GM19324 (cell line): ENCODE measurements at regions not wholly inside any gene's neighbourhood (a gene's known extent, or its start where the extent isn't known, plus 50 kb on each side); places are given as distances from the start of the nearest gene placed in this dataset.
"Not testable (repeated sequence)": the region's sequence is repeated elsewhere in the genome, so short reads cannot be mapped to it uniquely, and the experiment has no call there.

Experiments used
- ATAC-seq: cut with Tn5 transposase; IDR thresholded peaks from one replicate; pipeline ENCODE4 v1.9.1; 2021; ENCODE audit warnings: mild to moderate bottlenecking, moderate library complexity; ENCODE audit not compliant: unreplicated experiment, low FRiP score

DNA sequence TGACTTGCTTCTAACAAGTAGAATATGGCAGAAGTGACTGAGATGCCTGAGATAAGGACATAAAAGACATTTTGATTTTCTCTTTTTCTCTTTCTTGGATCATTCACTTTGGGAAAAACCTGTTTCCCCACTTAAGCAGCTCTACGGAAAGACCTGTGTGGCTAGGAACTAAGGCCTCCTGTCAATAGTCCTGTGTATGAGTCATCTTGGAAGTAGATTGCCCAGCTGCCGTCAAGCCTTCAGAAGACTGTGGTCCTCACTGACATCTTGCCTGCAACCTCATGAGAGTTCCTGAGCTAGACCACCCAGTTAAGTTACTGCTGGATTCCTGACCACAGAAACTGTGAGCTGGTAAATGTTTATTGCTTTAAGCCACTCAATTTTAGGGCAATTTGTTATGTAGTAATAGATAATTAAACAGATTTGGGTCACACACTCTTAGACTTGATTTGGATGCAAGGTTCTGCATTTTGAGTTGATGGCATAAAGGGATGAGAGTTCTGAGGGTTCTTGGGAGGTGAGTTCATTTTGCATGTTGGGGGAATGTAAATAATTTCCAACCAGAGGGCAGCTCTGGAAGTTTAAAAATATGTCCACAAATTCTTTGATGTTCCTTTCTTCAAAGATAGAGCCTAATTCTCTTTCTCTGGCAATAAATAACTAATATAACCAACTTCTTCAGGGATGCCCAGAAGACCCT, 229.2 kb downstream of the SQOR start:
- ATAC-seq = no peak

DNA sequence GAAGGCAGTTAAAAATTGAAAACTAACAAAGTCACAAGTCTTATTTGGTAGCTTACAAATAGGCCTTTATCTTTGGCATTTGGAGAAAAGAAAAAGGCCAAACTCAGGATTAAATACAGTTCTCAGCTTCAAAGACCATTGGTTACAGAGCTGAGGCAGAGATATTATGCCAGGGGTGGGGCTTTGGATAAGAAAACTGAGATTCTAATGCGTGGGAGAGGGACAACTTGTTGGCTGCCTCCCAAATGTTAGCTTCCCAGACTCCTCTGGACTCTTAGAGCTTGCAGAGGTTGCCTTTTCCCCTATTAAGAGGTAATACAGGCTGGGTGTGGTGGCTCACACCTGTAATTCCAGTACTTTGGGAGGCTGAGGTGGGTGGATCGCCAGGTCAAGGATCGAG, 231.8 kb downstream of the SQOR start:
- ATAC-seq = no peak

DNA sequence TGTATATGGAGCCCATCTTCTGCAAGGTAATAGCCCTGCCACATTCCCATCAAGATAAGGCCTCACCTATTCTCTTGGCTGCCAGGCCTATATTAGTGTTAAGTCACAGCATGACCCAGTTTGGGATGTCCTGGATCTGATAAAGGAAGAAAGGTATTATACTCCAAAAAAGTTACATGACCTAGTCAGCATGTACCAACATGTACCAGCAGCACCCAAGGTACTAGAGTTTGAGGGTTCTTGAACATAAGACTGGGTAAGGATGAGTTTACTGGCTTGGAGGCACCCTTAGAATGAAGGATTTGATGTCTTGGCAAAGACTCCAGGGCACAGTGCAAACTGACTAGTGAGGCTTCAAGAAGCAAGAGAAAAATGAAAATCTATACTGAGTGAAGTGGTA, 232.5 kb downstream of the SQOR start:
- ATAC-seq = no peak

DNA sequence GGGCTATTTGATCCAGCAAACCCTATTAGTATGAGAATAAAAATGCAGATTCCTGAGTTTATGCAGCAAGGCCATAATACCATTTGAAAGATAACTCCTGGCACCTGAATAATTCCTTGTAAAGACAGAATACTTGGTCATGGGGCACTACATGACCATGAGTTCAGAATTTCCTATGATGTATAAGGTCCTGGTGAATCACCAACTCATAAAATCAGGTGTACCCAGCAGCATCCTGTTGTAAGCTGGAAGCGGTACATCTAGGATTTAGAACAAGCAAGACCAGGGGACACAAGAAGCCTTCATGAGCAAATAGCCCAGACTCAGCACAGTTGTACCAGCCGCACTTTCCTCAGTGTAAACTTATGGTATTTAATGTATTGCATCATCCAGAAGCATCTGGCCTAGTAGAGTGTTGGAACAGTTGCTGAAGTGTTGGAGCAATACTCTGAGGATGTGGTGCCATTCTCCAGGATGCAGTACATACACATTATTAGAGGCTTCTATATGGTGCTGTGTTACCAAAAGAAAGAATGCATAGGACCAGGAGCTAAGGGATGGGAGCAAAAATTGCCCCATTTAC, 233.4 kb downstream of the SQOR start:
- ATAC-seq = no peak

DNA sequence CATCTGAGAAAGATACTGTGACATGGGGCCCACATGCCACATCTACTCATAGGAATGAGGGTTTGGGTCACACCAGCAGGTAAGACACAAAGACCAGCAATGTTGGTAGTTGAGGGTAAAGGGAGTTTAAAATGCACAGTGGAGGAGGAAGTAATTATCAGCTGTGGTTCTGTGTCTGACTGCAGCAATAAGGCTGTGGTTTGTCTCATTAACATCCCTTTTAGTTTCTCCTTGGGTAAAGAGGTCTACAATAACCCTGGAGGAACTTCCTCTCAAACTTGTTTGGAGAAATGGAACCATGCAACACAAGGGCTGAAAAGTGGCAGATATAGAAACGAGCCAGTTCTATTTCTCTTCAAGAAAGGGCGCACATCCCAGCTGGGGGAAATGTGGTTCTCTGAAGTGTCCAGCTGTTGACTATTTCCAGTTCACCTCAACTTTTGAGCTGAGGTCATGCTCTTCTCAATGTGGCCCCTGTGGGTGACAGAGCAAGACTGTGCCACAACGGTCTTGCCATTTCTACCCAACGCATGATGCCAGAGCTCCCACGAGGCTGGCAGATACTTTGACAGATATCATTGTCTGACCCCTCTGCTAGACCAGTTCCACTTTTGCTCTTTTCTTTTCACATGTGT, 234.3 kb downstream of the SQOR start:
- peak; percentile 73 for ATAC-seq

DNA sequence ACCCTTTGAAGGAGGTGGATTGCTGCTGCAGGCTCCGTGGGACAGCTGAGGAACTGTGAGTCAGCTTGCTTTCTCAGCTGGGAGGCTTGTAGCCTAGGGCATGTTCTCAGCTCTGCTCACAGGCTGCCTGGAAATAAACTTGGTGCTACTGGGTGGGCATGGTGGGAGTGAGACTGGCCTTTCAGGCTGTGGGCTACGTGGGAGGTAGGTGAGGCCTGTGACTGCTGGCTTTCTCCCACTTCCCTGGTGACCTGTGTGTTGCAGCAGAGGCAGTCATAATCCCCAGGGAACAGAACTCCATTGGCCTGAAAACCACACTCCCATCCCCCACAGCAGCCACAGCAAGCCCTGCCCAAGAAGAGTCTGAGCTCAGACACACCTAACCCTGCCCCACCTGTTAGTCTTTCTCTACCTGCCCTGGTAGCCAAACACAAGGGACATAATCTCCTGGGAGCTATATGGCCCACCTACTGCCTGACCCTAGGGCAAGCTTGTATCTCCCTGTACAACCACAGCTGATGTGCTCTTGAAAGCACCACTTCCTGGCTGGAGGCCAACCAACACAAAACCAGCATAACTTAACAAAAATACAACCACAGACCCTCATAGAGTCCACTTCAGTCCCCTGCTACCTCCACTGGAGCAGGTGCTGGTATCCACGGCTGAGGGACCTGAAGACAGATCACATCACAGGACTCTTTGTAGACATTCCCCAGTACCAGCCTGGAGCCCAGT, 236.5 kb downstream of the SQOR start:
- ATAC-seq = no peak

DNA sequence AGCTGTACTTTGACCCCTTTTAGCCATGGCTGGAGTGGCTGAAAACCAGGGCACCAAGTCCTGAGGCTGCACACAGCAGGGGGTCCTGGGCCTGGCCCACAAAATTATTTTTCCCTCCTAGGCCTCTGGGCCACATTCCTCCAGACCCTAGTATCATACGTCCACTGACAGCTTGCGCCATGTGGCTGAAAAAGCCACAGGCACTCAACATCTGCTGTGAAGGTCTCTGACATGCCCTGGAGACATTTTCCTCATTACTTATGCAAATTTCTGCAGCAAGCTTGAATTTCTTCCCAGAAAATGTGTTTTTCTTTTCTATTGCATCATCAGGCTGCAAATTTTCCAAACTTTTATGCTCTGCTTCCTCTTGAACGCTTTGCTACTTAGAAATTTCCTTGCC, 239.0 kb downstream of the SQOR start:
- no peak for ATAC-seq

DNA sequence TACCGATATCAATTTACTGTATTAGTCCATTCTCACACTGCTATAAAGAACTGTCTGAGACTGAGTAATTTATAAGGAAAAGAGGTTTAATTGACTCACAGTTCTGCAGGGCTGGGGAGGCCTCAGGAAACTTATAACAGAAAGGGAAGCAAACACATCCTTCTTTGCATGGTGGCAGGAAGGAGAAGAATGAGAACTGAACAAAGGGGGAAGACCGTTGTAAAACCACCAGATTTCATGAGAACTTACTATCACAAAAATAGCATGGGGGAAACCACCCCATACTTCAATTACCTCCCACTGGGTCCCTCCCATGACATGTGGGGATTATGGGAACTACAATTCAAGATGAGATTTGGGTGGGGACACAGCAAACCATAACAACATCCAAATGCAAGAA, 239.7 kb downstream of the SQOR start:
- ATAC-seq = not testable (repeated sequence)

DNA sequence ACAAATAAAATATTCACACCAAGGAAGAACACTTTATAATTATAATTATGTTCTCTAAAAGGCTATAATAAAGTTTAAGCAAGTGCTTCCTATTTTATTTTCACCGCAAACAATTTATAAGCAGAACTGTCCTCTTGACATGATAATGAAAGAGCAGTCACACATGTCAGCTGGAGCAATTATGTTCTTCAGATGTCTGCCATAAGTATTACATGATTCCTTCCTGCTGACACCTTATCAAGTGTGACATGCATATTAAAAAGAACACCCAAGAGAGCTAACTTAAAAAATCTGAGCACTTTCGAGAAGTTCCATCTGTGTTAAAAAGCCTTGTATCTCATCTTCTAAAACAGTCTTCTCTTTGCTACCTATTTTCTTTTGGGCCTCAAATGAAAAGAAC, 249.5 kb downstream of the SQOR start:
- no peak for ATAC-seq

DNA sequence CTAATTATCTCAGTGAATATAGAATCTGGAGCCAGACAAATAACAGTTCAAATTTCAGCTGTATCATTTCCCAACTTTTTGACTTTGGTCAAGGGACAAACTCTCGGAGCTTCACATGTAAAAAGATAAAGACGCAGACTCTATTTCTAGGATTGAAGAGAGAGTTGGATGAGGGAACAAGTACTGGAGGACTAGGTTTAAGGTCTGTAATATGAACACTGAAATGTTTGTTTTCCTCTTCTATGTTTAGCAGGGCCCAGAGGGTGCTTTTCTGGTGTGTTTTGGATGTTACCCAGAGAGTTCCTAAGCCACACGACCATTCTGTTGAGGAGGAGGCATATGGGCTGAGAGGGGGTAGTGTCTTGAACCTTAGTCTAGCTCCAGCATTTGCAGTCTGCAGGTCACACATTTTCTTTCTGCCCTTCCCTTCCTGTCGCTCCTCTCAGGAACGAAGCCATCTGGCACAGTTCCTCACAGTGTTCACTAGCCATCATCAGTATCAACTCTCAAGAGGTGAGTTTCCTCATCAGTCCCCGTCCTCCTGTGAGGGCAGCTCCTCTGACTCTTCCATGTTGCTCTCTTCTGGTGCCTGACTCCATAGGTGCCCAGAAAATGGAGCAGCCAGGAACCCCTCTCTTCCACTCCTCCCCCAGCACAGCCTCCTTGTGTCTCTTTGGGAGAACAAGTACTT, 250.1 kb downstream of the SQOR start:
- ATAC-seq = no peak

DNA sequence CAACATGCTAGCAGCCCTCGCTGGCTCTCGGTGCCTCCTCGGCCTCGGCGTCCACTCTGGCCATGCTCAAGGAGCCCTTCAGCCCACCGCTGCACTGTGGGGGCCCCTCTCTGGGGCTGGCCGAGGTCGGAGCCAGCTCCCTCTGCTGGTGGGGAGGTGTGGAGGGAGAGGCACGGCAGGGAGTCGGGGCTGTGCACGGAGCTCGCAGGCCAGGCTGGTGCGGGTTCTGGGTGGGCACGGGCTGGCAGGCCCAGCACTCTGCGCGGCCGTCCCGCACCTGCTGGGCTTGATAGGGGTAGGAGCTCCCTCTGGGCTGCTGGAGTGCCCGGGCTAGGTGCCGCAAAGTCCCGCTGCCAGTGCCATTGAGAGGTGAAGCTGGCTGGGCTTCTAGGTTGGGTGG, 251.0 kb downstream of the SQOR start:
- ATAC-seq = no peak

DNA sequence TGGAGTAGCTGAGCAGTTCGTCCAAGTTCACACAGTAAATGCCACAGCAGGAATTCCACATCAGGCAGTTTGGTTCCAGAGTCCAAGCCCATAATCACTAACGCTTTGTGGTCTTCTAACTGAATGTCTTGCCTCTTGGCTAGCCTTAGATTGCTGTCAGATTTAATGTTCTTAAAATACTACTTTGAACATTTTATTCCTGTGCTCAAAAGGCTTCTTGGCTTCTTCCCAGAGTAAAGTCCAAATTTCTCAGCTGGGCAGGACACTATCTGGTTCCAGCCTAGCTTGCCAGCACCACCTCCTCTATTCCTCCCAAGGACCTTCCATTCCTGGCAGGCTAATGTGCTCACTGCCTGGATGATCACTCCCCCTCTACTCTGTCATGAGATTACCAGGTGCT, 256.9 kb downstream of the SQOR start:
- no peak for ATAC-seq

DNA sequence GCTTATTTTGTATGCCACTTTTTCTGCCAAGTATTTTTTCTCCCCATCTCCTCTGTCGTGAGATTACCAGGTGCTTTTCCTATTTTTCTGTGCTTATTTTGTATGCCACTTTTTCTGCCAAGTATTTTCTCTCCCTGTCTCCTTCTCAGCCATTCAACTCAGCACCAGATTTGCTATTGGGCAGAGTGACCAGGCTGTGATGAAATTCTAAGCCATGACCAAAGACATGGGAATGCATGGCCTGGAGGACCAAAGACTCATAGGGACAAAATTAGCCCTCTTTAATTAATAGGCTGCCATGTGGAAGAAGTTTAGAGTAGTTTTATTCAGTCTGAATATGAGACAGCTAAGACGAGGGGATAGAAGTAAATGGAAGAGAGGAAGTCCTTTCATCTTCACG, 257.4 kb downstream of the SQOR start:
- ATAC-seq = no peak

DNA sequence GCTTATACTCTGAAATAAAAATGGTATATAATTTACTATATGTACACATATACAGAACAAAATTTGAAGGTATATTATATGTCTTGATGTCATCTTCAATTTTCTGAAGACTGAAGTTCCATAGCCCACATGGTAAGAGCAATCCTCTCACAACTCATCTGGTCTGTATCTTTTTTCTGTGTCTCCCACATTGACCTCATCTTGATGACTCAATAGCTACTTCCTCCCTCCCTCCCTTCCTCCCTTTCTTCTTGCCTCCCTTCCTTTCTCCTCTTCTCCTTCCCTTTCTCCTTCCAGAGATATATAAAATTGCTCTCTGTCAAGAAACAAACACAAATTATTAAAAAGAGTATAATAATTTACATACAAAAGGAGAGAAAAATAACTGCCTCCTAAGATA, 268.5 kb downstream of the SQOR start:
- ATAC-seq = no peak

DNA sequence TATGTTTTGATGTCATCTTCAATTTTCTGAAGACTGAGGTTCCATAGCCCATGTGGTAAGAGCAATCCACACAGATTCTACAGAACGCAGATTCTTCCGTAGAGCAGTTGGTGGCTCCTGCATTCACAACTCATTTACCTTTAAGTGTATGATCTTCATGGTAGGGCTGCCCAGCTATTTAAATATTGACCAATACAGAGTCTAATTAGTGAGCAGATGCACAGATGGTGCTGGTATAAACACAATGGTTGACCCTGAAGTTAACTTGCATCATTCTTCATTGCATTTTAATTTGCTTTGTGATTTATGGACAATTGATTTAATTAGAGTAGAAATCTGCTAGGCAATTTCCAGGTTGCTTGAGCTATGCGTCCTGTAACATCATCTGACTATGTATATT, 269.2 kb downstream of the SQOR start:
- no peak for ATAC-seq

DNA sequence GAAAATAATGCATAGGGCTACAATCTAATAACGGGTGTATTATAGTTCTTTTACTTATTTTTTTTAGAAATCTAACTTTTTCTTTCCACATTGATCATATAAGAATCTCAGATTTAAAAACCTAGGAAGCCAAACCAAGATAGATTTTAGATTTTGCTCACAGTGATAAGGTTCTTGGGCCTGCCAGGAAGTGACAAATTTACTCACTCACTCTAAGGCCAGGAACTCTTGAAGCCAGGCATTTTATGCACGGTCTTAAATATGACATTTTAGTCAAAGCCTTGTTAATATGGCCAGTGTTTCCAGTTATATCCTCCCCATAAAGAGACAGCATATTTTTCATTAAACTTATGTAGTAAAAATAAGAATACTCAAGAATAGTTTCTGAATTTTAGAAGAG, 271.4 kb downstream of the SQOR start:
- no peak for ATAC-seq

DNA sequence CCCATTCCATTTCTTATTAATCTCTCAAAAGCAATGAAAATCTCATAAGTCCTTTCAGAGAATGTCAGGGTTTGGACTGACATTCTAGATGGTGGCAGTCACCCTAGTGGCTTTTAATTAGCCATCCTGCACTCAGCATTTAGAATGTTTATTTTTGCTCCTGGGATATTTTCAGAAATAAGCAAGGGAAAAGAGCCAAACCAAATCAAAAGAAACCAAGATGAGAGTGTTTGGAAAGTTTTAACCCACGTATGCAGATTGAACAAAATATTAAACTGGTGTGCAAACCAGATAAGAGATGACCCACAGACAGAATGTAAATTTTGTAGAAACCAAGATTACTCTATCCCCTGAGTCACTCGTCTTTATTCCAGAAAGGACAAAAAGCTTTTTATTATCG, 275.8 kb downstream of the SQOR start:
- no peak for ATAC-seq

DNA sequence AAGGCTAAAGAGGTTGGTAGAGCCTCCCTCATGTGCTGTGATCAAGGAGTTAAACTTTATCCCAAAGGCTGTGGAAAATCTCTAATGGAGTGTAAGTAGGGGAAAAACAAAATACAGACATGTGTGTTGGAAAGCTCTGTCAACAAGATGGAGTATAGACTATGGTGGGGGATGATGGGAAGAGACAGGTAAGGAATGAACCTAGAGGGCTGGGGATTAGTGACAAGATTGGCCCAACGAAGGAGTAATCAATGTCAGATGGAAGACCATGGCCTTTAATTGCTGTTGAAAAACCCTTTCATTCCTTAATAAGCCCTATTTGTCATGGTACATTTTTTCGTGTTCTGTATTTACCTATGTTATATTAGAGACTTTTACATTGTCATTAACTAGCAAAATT, 278.6 kb downstream of the SQOR start:
- ATAC-seq = no peak

DNA sequence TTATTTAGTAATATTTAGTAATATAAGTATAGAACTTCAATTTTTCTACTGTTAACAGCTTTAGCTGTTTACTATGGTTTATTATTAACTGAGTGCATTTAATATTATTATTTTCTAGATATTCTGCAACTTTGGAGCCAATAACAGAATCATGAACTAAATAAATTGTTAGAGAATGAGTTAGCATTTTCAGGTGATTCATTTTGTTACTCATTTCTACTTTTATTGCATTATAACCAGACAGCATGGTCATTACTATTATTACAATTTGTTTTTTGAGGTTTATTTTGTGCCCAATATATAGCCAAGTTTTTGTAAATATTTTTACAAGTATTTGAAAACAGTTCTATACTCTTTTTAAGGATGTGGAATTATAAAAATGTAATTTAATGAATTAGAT, 279.6 kb downstream of the SQOR start:
- ATAC-seq = no peak

DNA sequence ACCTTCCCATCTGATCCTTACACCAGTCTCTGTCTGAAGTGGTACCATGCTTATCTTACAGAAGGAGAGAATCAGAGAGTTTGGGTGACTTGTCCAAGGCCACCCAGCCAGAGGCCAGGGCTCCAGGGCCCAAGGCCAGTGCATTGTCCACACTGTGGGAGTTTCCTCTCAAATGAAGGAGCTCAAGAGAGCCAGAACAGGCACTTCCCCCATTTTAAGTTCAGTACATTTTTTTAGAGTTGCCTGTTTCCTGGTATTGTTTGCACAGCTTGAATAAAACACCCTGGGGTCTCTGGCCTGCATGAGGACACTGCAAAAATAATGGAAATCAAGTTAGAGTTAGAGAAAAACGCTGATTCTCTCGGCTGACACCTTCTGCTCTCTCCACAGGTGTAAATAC, 284.0 kb downstream of the SQOR start:
- no peak for ATAC-seq

DNA sequence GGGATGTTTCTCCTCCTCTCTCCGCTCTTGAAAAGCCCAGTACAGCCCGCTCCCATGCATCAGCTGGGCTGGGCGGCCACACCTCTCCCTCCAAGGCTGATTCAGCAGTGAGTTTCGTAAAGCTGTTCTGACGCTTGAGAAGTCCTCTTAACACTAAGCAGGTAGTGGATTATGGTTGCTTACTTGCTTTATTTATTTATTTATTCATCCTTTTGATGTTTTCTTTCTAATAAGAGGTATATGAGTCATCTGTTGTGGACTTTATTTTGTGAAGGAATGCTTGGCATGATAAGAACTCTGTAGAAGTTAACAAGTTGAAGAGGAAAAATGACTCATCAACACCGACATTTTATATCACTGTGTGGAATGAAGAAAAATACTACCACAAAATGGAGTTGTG, 285.0 kb downstream of the SQOR start:
- ATAC-seq = no peak
